ENCODE measurements at regions not wholly inside any gene's neighbourhood (a gene's known extent, or its start where the extent isn't known, plus 50 kb on each side); places are given as distances from the start of the nearest gene placed in this dataset.

DNA sequence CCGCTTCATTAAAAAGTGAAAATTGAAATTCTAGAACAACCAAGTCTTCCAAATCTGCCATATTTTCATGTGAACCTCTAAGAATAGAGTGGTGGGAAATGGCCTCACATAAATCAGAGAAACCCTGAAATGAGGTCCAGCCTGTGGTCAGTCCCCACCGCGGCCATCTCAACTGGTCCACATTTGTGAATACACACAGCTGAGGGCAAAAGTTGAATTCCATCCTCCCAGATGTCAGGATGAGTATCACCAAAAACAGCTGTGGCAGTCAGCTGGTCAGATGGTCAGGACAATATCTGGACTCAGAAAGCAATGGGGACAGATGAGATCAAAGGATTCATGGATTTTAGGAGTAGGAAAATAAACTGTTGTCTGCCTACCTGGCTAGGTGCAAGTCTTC, 219.4 kb upstream of the NCKAP5 start:
- TF ChIP-seq, protein P1, sequence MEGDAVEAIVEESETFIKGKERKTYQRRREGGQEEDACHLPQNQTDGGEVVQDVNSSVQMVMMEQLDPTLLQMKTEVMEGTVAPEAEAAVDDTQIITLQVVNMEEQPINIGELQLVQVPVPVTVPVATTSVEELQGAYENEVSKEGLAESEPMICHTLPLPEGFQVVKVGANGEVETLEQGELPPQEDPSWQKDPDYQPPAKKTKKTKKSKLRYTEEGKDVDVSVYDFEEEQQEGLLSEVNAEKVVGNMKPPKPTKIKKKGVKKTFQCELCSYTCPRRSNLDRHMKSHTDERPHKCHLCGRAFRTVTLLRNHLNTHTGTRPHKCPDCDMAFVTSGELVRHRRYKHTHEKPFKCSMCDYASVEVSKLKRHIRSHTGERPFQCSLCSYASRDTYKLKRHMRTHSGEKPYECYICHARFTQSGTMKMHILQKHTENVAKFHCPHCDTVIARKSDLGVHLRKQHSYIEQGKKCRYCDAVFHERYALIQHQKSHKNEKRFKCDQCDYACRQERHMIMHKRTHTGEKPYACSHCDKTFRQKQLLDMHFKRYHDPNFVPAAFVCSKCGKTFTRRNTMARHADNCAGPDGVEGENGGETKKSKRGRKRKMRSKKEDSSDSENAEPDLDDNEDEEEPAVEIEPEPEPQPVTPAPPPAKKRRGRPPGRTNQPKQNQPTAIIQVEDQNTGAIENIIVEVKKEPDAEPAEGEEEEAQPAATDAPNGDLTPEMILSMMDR (IDR thresholded peaks at IDR 0.05), result no peak
- TF ChIP-seq EP300 (IDR thresholded peaks at IDR 0.05), result no peak

Data from gastroesophageal sphincter (tissue), 3 donors.